Naive thymus-derived CD4-positive, alpha-beta T cell (primary cell): ENCODE measurements at regions not wholly inside any gene's neighbourhood (a gene's known extent, or its start where the extent isn't known, plus 50 kb on each side); places are given as distances from the start of the nearest gene placed in this dataset.

Source experiments
- ATAC-seq: fragments of 150-1000 bp; cut with Tn5 transposase; 2 replicates; pipeline ENCODE4 v1.10.0; 2021; ENCODE audit warnings: mild to moderate bottlenecking, moderate library complexity
- CTCF ChIA-PET: fragments of 350-600 bp; sonication (Branson Sonifier 250); formaldehyde crosslinking; loops from one replicate; lab custom pipeline; 2021; ENCODE audit warnings: antibody characterized with exemption; lab: Charles Lee
- POLR2A ChIA-PET: fragments of 350-600 bp; sonication (Branson Sonifier 250); formaldehyde crosslinking; loops from one replicate; lab custom pipeline; 2021; ENCODE audit warnings: antibody characterized with exemption, inconsistent platforms; lab: Charles Lee
- DNase-seq, 9 donors: peaks; one replicate each; pipeline versions ENCODE4 v3.0.0 to v3.0.0-alpha.2; 2020 to 2022; ENCODE audit warnings: mixed read lengths in 1 of 9
- H3K27ac ChIP-seq: one replicate; pipeline ENCODE4 v1.7.0; 2013; ENCODE audit warnings: mild to moderate bottlenecking, low read depth, low read length, moderate library complexity
- H3K27me3 ChIP-seq, 2 donors: one replicate each; pipeline ENCODE4 v1.7.0; 2013; ENCODE audit warnings: low read length in 2 of 2, mild to moderate bottlenecking in 2 of 2, moderate library complexity in 2 of 2; ENCODE audit not compliant: control insufficient read depth in 2 of 2, insufficient read depth in 2 of 2
- H3K36me3 ChIP-seq, 3 experiments: 1 replicate in 2 of 3; 2 replicates in 1 of 3; pipeline ENCODE4 v1.7.0; 2013; ENCODE audit warnings: low read length in 3 of 3, mild to moderate bottlenecking in 3 of 3, moderate library complexity in 1 of 3; ENCODE audit not compliant: insufficient read depth in 3 of 3, control insufficient read depth in 2 of 3
- H3K4me1 ChIP-seq, 2 donors: one replicate each; pipeline ENCODE4 v1.7.0; 2013; ENCODE audit warnings: low read length in 2 of 2, mild to moderate bottlenecking in 2 of 2, moderate library complexity in 1 of 2; ENCODE audit not compliant: control insufficient read depth in 2 of 2, insufficient read depth in 2 of 2
- H3K4me3 ChIP-seq: 2 replicates; pipeline ENCODE4 v1.7.0; 2013; ENCODE audit warnings: mild to moderate bottlenecking, low read length
- H3K9me3 ChIP-seq, 3 experiments: 1 replicate in 2 of 3; 2 replicates in 1 of 3; pipeline ENCODE4 v1.7.0; 2013; ENCODE audit warnings: low read length in 3 of 3; ENCODE audit not compliant: control insufficient read depth in 2 of 3
- H3K27ac Mint-ChIP-seq, 9 donors: one replicate each; pipeline ENCODE4 v1.8.0; 2020 to 2022; ENCODE audit warnings: mixed read lengths in 9 of 9, mild to moderate bottlenecking in 8 of 9, moderate library complexity in 5 of 9, inconsistent platforms in 2 of 9
- H3K27me3 Mint-ChIP-seq, 5 donors: one replicate each; pipeline ENCODE4 v1.8.0; 2021 to 2022; ENCODE audit warnings: mixed read lengths in 5 of 5, mild to moderate bottlenecking in 1 of 5
- H3K36me3 Mint-ChIP-seq, 5 donors: one replicate each; pipeline ENCODE4 v1.8.0; 2020 to 2022; ENCODE audit warnings: mixed read lengths in 5 of 5, mild to moderate bottlenecking in 3 of 5, inconsistent platforms in 1 of 5
- H3K4me1 Mint-ChIP-seq, 7 donors: one replicate each; pipeline ENCODE4 v1.8.0; 2020 to 2022; ENCODE audit warnings: mixed read lengths in 7 of 7, mild to moderate bottlenecking in 3 of 7, inconsistent platforms in 1 of 7
- H3K4me3 Mint-ChIP-seq, 10 donors: one replicate each; pipeline ENCODE4 v1.8.0; 2020 to 2022; ENCODE audit warnings: mild to moderate bottlenecking in 10 of 10, mixed read lengths in 10 of 10, moderate library complexity in 6 of 10, inconsistent platforms in 2 of 10
- H3K9me3 Mint-ChIP-seq, 11 donors: one replicate each; pipeline ENCODE4 v1.8.0; 2020 to 2022; ENCODE audit warnings: mixed read lengths in 11 of 11, mild to moderate bottlenecking in 4 of 11, inconsistent platforms in 1 of 11, moderate library complexity in 1 of 11
- intact Hi-C, 2 donors: fragments of 100-400 bp; cut with micrococcal nuclease; formaldehyde crosslinking; loops; one replicate each; pipeline ENCODE4 v1.15.1; 2023

DNA sequence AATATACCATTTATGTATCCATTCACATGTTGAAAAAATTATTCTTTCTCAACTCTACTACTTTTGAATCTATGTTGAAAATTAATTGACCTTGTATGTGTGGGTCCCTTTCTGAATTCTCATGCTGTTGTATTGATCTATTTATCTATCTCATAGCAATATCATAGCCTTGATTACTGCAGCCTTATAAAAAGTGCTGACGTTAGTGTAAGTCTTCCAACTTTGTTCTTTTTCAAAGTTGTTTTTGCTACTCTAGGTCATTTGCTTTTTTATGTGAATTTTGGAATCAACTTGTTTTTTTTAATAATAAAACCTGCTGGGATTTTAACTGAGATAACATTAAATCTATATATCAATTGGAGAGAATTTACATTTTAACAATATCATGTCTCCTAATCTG lies 52.2 kb upstream of the PAX3 start:
- no peak overlapping the region for H3K27ac Mint-ChIP-seq
- peaks cover 0 to 29% (median 3%) of the 10 kb centered on the region in 11 donors for H3K9me3 Mint-ChIP-seq
- CTCF ChIA-PET, result no interaction called here
- H3K36me3 Mint-ChIP-seq, result no peaks in the 10 kb centered on the region
- Histone ChIP-seq H3K9me3 (no peaks in the 10 kb centered on the region), H3K27me3 (no peaks in the 10 kb centered on the region), H3K36me3 (no peaks in the 10 kb centered on the region), H3K4me3 (no peak overlapping the region), H3K27ac (no peak overlapping the region), H3K4me1 (no peaks in the 10 kb centered on the region)
- H3K4me1 Mint-ChIP-seq, result no peaks in the 10 kb centered on the region
- H3K27me3 Mint-ChIP-seq, result peaks cover 0 to 21% (median 7%) of the 10 kb centered on the region in 5 donors
- H3K4me3 Mint-ChIP-seq, result no peak overlapping the region
- ATAC-seq (no peak), DNase-seq (no peak)
- POLR2A ChIA-PET, result no interaction called here
- intact Hi-C loops, result no loop called here

DNA sequence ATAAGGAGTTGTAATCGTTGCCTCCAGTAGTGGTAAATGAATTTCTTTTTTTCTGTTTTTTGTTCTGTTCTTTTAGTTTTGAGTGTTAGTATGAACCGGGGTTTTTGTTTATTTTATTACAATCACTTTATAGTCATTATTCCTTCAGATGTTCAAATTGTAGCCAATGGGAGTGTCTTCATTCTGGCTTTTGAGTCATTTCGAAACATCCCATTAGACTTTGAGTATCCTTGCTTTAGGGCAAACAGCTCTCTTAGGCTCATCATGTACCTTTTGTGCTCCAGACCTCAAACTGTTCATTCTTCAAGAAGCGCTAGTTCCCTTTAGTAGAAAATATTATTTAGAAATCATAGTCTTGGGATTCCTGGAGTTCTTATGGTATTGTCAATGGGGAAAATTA lies 54.2 kb upstream of the PAX3 start:
- POLR2A ChIA-PET, result no interaction called here
- H3K4me3 Mint-ChIP-seq, result no peak overlapping the region
- ATAC-seq, result no peak

DNA sequence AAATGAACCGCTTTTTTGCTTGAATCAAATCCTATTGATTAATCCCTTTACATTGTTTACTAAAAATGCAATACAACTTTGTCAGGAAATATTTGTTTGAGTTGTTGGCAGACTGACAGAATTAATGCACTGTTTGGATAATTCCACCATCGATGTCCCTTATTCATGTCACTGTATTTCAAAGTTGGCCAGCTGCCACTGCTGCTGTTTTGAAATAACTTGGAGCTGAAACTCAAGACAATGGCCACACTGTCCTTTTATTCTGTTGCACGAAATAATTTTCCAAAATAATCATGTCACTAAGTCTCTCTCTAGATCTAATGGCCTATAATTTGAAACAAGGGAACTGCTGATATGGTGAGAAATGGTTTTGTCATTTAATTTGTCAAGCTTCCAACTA lies 55.2 kb upstream of the PAX3 start:
- POLR2A ChIA-PET, result no interaction called here
- H3K36me3 Mint-ChIP-seq, result no peaks in the 10 kb centered on the region
- intact Hi-C loops, result no loop called here
- H3K27ac ChIP-seq, result no peak overlapping the region
- no peak for ATAC-seq
- DNase-seq, result no peak
- H3K27ac Mint-ChIP-seq, result no peak overlapping the region
- no peaks in the 10 kb centered on the region for H3K27me3 ChIP-seq
- no peaks in the 10 kb centered on the region for H3K36me3 ChIP-seq
- peaks cover 0 to 29% (median 3%) of the 10 kb centered on the region in 11 donors for H3K9me3 Mint-ChIP-seq
- no peaks in the 10 kb centered on the region for H3K4me1 ChIP-seq
- no peak overlapping the region for H3K4me3 Mint-ChIP-seq
- no peaks in the 10 kb centered on the region for H3K9me3 ChIP-seq
- no peak overlapping the region for H3K4me3 ChIP-seq
- peaks cover under 1 to 10% (median 4%) of the 10 kb centered on the region in 5 donors for H3K27me3 Mint-ChIP-seq
- CTCF ChIA-PET, result no interaction called here
- peaks cover 0 to 3% (median 0%) of the 10 kb centered on the region in 7 donors for H3K4me1 Mint-ChIP-seq

More for the DNA sequence above, 54.2 kb upstream of the PAX3 start:
- Mint-ChIP-seq H3K27me3 (peaks cover 0 to 16% (median 3%) of the 10 kb centered on the region in 5 donors), H3K4me1 (no peaks in the 10 kb centered on the region), H3K36me3 (no peaks in the 10 kb centered on the region), H3K9me3 (peaks cover 0 to 29% (median 3%) of the 10 kb centered on the region in 11 donors), H3K27ac (no peak overlapping the region)
- no peak overlapping the region for H3K4me3 ChIP-seq
- H3K27ac ChIP-seq, result no peak overlapping the region
- intact Hi-C loops, result no loop called here
- DNase-seq, result no peak
- no peaks in the 10 kb centered on the region for H3K4me1 ChIP-seq
- CTCF ChIA-PET, result no interaction called here
- H3K27me3 ChIP-seq, result no peaks in the 10 kb centered on the region
- H3K36me3 ChIP-seq, result no peaks in the 10 kb centered on the region
- H3K9me3 ChIP-seq, result no peaks in the 10 kb centered on the region

DNA sequence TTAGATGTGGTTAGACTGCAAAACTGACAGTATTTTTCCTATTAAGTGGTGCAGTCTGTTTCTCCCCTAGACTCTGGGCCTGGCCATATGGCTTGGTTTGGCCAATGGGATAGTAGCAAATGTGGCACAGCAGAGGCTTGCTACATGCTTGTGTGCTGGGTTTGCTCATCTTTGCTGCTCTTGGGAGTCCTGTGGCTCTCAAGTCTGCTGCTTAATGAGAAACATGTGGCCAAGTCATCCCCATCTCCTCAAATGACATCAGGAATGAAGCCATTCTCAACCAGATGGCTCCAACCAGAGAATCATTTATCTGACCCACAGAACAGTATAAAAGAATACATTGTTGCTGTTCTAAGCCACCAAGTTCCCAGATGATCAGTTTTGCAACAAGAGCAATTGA lies 57.1 kb upstream of the PAX3 start:
- no peaks in the 10 kb centered on the region for H3K36me3 ChIP-seq
- CTCF ChIA-PET, result no interaction called here
- intact Hi-C loops, result no loop called here
- no peak for ATAC-seq
- POLR2A ChIA-PET, result no interaction called here
- H3K4me3 Mint-ChIP-seq, result no peak overlapping the region
- H3K4me3 ChIP-seq, result no peak overlapping the region
- no peak for DNase-seq
- H3K36me3 Mint-ChIP-seq, result no peaks in the 10 kb centered on the region
- H3K27ac ChIP-seq, result no peak overlapping the region
- H3K27me3 Mint-ChIP-seq, result peaks cover 0 to 10% (median 5%) of the 10 kb centered on the region in 5 donors
- H3K27me3 ChIP-seq, result no peaks in the 10 kb centered on the region
- H3K9me3 ChIP-seq, result no peaks in the 10 kb centered on the region
- H3K9me3 Mint-ChIP-seq, result peaks cover 0 to 26% (median 3%) of the 10 kb centered on the region in 11 donors
- no peaks in the 10 kb centered on the region for H3K4me1 ChIP-seq
- H3K27ac Mint-ChIP-seq, result no peak overlapping the region
- H3K4me1 Mint-ChIP-seq, result peaks cover 0 to 5% (median 0%) of the 10 kb centered on the region in 7 donors

DNA sequence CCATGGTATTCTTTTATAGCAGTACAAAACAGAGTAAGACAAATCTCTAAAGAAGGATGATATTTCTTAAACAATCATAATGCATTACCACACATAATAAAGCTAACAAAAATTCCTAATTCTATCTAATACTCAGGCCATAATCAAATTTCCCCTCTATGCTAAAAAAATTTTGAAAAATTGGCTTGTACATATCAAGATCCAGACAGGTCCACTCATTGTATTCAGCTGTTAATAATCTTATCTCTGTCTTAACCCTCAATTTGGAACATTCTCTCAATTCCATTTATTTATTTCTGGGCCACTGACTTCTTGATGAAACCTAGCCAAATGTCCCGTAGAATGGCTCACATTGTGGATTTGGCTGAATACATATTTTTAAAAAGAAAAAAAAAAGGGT lies 59.1 kb upstream of the PAX3 start:
- no peak for ATAC-seq
- no peak for DNase-seq
- Histone ChIP-seq H3K9me3 (no peaks in the 10 kb centered on the region), H3K27ac (no peak overlapping the region), H3K4me1 (no peaks in the 10 kb centered on the region), H3K27me3 (no peaks in the 10 kb centered on the region), H3K4me3 (no peak overlapping the region), H3K36me3 (no peaks in the 10 kb centered on the region)
- Mint-ChIP-seq H3K4me3 (no peak overlapping the region), H3K36me3 (no peaks in the 10 kb centered on the region), H3K4me1 (peaks cover 0 to 5% (median 0%) of the 10 kb centered on the region in 7 donors), H3K27me3 (peaks cover 0 to 7% (median 5%) of the 10 kb centered on the region in 5 donors), H3K27ac (no peak overlapping the region), H3K9me3 (peaks cover 0 to 13% (median 0%) of the 10 kb centered on the region in 11 donors)
- CTCF ChIA-PET, result no interaction called here
- POLR2A ChIA-PET, result no interaction called here
- intact Hi-C loops, result no loop called here

DNA sequence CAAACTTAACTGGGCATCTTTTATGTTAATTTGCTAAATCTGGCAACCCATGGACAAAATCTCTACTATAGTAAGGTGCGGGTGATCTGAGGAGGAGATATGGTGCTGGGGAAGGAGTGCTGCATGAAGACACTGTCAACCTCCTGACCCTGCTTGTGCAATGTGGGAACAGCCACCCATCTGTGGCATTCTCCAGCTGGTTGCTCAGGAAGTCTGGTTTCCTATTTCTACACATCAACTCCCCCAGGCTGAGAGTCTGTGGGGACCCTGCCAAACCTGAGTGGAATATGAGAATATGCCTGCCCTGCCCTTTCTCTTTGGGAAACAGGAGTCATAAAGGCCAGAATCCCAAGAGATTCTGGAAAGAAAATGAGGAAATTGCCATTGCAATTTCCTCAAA lies 60.1 kb upstream of the PAX3 start:
- ATAC-seq (no peak), DNase-seq (no peak)
- peaks cover 0 to 5% (median 0%) of the 10 kb centered on the region in 7 donors for H3K4me1 Mint-ChIP-seq
- Histone ChIP-seq H3K4me1 (no peaks in the 10 kb centered on the region), H3K9me3 (no peaks in the 10 kb centered on the region), H3K4me3 (no peak overlapping the region), H3K27me3 (no peaks in the 10 kb centered on the region), H3K36me3 (no peaks in the 10 kb centered on the region), H3K27ac (no peak overlapping the region)
- peaks cover 0 to 7% (median 4%) of the 10 kb centered on the region in 5 donors for H3K27me3 Mint-ChIP-seq
- ChIA-PET POLR2A (no interaction called here), CTCF (no interaction called here)
- peaks cover 0 to 11% (median 0%) of the 10 kb centered on the region in 11 donors for H3K9me3 Mint-ChIP-seq
- no peaks in the 10 kb centered on the region for H3K36me3 Mint-ChIP-seq
- H3K27ac Mint-ChIP-seq, result no peak overlapping the region
- H3K4me3 Mint-ChIP-seq, result no peak overlapping the region
- intact Hi-C loops, result no loop called here

DNA sequence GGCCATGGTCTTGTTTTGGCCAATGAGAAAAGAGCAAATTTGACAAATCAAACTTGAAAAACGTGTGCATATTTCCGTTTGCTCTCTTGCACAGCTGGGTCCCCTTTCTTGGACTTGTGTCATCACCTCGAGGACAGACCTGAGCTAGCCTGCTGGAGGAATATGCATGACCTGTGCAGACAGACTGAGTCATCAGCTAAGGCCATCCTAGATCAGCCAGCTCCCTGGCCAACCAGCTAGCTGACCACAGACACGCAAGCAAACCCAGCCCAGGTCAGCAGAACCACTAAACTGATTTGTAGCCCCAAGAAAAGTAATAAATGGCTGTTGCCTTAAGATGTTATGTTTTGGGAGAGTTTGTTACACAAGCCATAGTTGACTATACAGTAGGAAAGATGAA lies 61.3 kb upstream of the PAX3 start:
- Histone ChIP-seq H3K4me3 (no peak overlapping the region), H3K9me3 (no peaks in the 10 kb centered on the region), H3K27ac (no peak overlapping the region), H3K27me3 (no peaks in the 10 kb centered on the region), H3K4me1 (no peaks in the 10 kb centered on the region), H3K36me3 (no peaks in the 10 kb centered on the region)
- DNase-seq (no peak), ATAC-seq (no peak)
- peaks cover 0 to 5% (median 0%) of the 10 kb centered on the region in 7 donors for H3K4me1 Mint-ChIP-seq
- H3K27ac Mint-ChIP-seq, result no peak overlapping the region
- peaks cover 0 to 5% (median under 1%) of the 10 kb centered on the region in 5 donors for H3K27me3 Mint-ChIP-seq
- CTCF ChIA-PET, result no interaction called here
- intact Hi-C loops, result no loop called here
- POLR2A ChIA-PET, result no interaction called here
- H3K36me3 Mint-ChIP-seq, result no peaks in the 10 kb centered on the region
- H3K4me3 Mint-ChIP-seq, result peak overlapping the region in 1 of 10 donors; percentile 42
- H3K9me3 Mint-ChIP-seq, result peaks cover 0 to 8% (median 0%) of the 10 kb centered on the region in 11 donors
